Hepatic stellate cell (primary cell): ENCODE measurements at regions not wholly inside any gene's neighbourhood (a gene's known extent, or its start where the extent isn't known, plus 50 kb on each side); places are given as distances from the start of the nearest gene placed in this dataset.
A peak's percentile ranks its signal among the peaks of the same experiment; 100 is the strongest.

Experiments used
- DNase-seq: peaks from one replicate; pipeline ENCODE4 v3.0.0; 2011; ENCODE audit warnings: low spot score

- no peak for DNase-seq
Observed at GRCh38 chr12:30092983-30093617, 309.4 kb upstream of the TMTC1 start.

- DNase-seq: no peak
Observed at GRCh38 chr12:30090258-30090657, 306.5 kb upstream of the TMTC1 start.

- no peak for DNase-seq
Observed at GRCh38 chr12:30088259-30088995, 304.7 kb upstream of the TMTC1 start.

GRCh38 chr12:30082381-30082780 is 298.6 kb upstream of the TMTC1 start:
- DNase-seq: no peak

- no peak for DNase-seq
Observed at GRCh38 chr12:30074916-30075315, 291.2 kb upstream of the TMTC1 start.

GRCh38 chr12:30072824-30073223 is 289.1 kb upstream of the TMTC1 start:
- no peak for DNase-seq

- DNase-seq: no peak
Observed at GRCh38 chr12:30067146-30067545, 283.4 kb upstream of the TMTC1 start.

- no peak for DNase-seq
Observed at GRCh38 chr12:30064906-30065305, 281.2 kb upstream of the TMTC1 start.

- DNase-seq: no peak
Observed at GRCh38 chr12:30063435-30063945, 279.7 kb upstream of the TMTC1 start.

GRCh38 chr12:30048371-30048770 is 264.6 kb upstream of the TMTC1 start:
- DNase-seq: no peak

- peak; percentile 9 for DNase-seq
Observed at GRCh38 chr12:30047516-30048254, 263.9 kb upstream of the TMTC1 start.

GRCh38 chr12:30046376-30046775 is 262.6 kb upstream of the TMTC1 start:
- DNase-seq: no peak

- DNase-seq: no peak
Observed at GRCh38 chr12:30045171-30045570, 261.4 kb upstream of the TMTC1 start.

GRCh38 chr12:30044206-30044605 is 260.5 kb upstream of the TMTC1 start:
- no peak for DNase-seq

GRCh38 chr12:30043151-30043847 is 259.6 kb upstream of the TMTC1 start:
- no peak for DNase-seq

GRCh38 chr12:30041096-30041495 is 257.4 kb upstream of the TMTC1 start:
- DNase-seq: no peak

GRCh38 chr12:30030693-30031374 is 247.1 kb upstream of the TMTC1 start:
- DNase-seq: no peak

GRCh38 chr12:30026621-30027234 is 243.0 kb upstream of the TMTC1 start:
- DNase-seq: peak; percentile 17

GRCh38 chr12:30025317-30025716 is 241.6 kb upstream of the TMTC1 start:
- DNase-seq: no peak

- no peak for DNase-seq
Observed at GRCh38 chr12:30023186-30023585, 239.4 kb upstream of the TMTC1 start.
